Nephron progenitor cell (in vitro differentiated cells): ENCODE measurements at regions not wholly inside any gene's neighbourhood (a gene's known extent, or its start where the extent isn't known, plus 50 kb on each side); places are given as distances from the start of the nearest gene placed in this dataset.

Experiments used
- DNase-seq: peaks from one replicate; pipeline ENCODE4 v3.0.0; 2021
- H3K27ac Mint-ChIP-seq: 2 replicates; pipeline ENCODE4 v1.8.0; 2021; ENCODE audit warnings: mild to moderate bottlenecking, moderate library complexity, mixed read lengths
- H3K27me3 Mint-ChIP-seq: 2 replicates; pipeline ENCODE4 v1.8.0; 2021; ENCODE audit warnings: mild to moderate bottlenecking, low read depth, mixed read lengths; ENCODE audit not compliant: poor library complexity
- H3K36me3 Mint-ChIP-seq: 2 replicates; pipeline ENCODE4 v1.8.0; 2021; ENCODE audit warnings: low read depth, mixed read lengths
- H3K4me1 Mint-ChIP-seq: 2 replicates; pipeline ENCODE4 v1.8.0; 2021; ENCODE audit warnings: mixed read lengths
- H3K4me3 Mint-ChIP-seq: 2 replicates; pipeline ENCODE4 v1.8.0; 2021; ENCODE audit warnings: mild to moderate bottlenecking, moderate library complexity, mixed read lengths
- H3K9me3 Mint-ChIP-seq: 2 replicates; pipeline ENCODE4 v1.8.0; 2021; ENCODE audit warnings: mild to moderate bottlenecking, moderate library complexity, mixed read lengths
- TF ChIP-seq, protein P1 (sequence below): fragments of 200-600 bp; sonication (generic); IDR thresholded peaks from 2 replicates; pipeline ENCODE4 v1.5.0; 2021; ENCODE audit warnings: antibody characterized with exemption

DNA sequence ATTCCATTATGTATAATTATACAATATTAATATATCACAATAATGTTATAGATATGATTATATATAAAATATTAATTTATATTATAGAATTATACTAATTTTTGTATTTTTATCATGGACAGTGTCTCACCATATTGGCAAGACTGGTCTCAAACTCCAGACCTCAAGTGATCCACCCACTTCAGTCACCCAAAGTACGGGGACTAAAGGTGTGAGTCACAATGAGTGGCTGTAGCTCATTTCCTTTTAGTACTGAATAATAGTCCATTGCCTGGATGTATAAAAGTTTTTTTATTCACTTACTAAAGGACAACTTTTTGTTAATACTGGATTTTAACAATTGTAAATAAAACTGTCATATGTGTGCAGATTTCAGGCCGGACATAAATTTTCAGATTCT is 417.6 kb upstream of the LINC00305 start:
- Mint-ChIP-seq H3K27ac (no peak overlapping the region), H3K4me1 (no peaks in the 10 kb centered on the region), H3K36me3 (no peaks in the 10 kb centered on the region), H3K4me3 (no peak overlapping the region), H3K9me3 (peaks cover 29% of the 10 kb centered on the region), H3K27me3 (peaks cover 3% of the 10 kb centered on the region)
- no peak for DNase-seq
- TF ChIP-seq, protein P1, sequence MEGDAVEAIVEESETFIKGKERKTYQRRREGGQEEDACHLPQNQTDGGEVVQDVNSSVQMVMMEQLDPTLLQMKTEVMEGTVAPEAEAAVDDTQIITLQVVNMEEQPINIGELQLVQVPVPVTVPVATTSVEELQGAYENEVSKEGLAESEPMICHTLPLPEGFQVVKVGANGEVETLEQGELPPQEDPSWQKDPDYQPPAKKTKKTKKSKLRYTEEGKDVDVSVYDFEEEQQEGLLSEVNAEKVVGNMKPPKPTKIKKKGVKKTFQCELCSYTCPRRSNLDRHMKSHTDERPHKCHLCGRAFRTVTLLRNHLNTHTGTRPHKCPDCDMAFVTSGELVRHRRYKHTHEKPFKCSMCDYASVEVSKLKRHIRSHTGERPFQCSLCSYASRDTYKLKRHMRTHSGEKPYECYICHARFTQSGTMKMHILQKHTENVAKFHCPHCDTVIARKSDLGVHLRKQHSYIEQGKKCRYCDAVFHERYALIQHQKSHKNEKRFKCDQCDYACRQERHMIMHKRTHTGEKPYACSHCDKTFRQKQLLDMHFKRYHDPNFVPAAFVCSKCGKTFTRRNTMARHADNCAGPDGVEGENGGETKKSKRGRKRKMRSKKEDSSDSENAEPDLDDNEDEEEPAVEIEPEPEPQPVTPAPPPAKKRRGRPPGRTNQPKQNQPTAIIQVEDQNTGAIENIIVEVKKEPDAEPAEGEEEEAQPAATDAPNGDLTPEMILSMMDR, result no peak

DNA sequence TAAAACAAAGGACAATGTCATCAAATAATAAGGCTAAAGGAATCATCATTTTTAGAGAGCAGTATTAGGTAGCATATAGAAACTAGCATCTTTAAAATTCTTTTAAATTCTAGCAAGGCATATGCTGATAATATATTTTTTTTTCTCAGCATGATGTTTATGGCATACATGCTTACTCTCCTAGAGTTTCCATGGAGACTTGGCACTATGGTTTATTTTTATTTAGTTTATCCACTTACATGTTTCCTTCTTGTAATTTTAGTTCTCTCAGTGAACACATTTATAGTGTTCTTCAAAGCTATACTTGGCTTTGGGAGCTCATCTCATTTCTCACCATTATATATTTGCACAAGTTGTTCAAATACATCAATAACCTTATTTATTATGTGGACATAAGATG is 413.8 kb upstream of the LINC00305 start:
- H3K4me3 Mint-ChIP-seq, result no peak overlapping the region
- no peaks in the 10 kb centered on the region for H3K4me1 Mint-ChIP-seq
- no peaks in the 10 kb centered on the region for H3K27me3 Mint-ChIP-seq
- H3K27ac Mint-ChIP-seq, result no peak overlapping the region
- TF ChIP-seq, protein P1, result no peak
- H3K36me3 Mint-ChIP-seq, result no peaks in the 10 kb centered on the region
- H3K9me3 Mint-ChIP-seq, result peaks cover 12% of the 10 kb centered on the region
- no peak for DNase-seq

DNA sequence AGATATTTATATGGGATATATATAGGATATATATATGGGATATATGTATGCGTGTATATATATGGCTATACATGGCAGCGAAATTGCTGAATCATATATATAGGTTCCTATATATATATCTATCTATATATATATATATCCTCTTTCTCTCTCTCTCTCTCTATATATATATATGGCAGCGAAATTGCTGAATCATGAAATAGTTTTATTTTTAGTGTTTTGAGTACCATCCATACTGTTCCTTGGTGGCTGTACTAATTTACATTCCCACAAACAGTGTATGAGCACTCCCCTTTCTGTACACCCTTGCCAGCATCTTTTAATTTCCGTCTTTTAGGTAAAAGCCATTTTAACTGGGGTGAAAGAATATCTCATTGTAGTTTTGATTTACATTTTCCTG is 397.6 kb upstream of the LINC00305 start:
- no peak overlapping the region for H3K4me3 Mint-ChIP-seq
- H3K27me3 Mint-ChIP-seq, result peaks cover 6% of the 10 kb centered on the region
- TF ChIP-seq, protein P1, result no peak
- DNase-seq, result no peak
- H3K4me1 Mint-ChIP-seq, result no peaks in the 10 kb centered on the region
- no peaks in the 10 kb centered on the region for H3K9me3 Mint-ChIP-seq
- no peak overlapping the region for H3K27ac Mint-ChIP-seq
- no peaks in the 10 kb centered on the region for H3K36me3 Mint-ChIP-seq

DNA sequence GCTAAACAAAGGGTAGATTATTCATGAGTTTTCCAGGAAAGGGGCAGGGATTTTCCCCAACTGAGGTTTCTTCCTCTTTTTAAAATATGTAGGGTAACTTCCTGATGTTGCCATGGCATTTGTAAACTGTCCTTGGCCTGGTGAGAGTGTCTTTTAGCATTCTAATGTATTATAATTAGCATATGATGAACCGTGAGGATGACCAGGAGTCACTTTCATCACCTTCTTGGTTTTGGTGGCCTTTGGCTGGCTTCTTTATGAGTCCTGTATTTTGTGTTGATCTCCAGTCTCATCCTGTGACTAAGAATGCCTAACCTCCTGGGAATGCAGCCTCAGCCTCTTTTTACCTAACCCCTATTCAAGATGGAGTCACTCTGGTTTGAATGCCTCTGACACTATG is 391.0 kb upstream of the LINC00305 start:
- H3K36me3 Mint-ChIP-seq, result no peaks in the 10 kb centered on the region
- H3K4me3 Mint-ChIP-seq, result no peak overlapping the region
- no peak overlapping the region for H3K27ac Mint-ChIP-seq
- H3K27me3 Mint-ChIP-seq, result no peaks in the 10 kb centered on the region
- H3K4me1 Mint-ChIP-seq, result no peaks in the 10 kb centered on the region
- TF ChIP-seq, protein P1, result no peak
- DNase-seq, result no peak
- H3K9me3 Mint-ChIP-seq, result peaks cover 1% of the 10 kb centered on the region

DNA sequence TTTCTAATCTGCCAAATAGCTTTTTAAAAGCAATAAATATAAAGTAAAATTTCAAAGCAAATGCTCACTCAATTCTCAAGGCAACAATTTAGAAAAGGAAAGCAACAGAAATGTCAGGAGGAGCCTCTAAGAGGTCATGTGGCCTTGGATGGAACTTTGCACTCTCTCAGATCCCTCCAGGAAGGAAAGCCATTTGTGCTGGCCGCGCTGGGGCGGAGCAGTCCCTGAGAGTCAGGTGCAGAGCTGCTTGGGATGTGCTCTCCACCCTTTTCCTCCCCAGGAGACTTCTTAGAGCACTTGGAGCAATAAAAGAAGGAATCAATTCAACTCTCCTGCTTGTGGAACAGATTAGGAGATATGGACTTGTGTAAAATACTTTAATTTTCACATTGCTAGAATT is 379.8 kb upstream of the LINC00305 start:
- H3K27ac Mint-ChIP-seq, result no peak overlapping the region
- no peaks in the 10 kb centered on the region for H3K36me3 Mint-ChIP-seq
- no peak for DNase-seq
- H3K9me3 Mint-ChIP-seq, result peaks cover 7% of the 10 kb centered on the region
- no peaks in the 10 kb centered on the region for H3K27me3 Mint-ChIP-seq
- TF ChIP-seq, protein P1, result no peak
- no peak overlapping the region for H3K4me3 Mint-ChIP-seq
- no peaks in the 10 kb centered on the region for H3K4me1 Mint-ChIP-seq

DNA sequence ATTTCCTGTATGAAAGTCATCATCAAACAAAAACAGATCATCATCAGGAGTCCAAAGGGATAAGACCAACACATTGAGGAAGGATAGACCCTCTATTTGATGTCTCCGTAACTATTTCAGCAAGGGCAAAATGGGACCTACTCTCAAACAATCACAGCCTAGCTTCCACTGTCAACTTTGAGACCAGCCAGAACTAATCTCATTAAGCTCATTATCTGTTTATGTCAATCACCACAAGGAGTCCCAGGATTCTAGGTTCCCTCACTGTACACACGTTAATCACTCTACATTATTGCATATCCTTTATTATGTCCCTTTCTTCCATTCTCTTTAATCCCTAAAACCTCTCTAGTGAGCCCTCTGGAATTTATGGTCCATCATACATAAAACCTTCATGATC is 370.3 kb upstream of the LINC00305 start:
- Mint-ChIP-seq H3K4me3 (no peak overlapping the region), H3K27me3 (peaks cover 3% of the 10 kb centered on the region), H3K27ac (no peak overlapping the region), H3K9me3 (no peaks in the 10 kb centered on the region), H3K36me3 (no peaks in the 10 kb centered on the region), H3K4me1 (no peaks in the 10 kb centered on the region)
- TF ChIP-seq, protein P1, result no peak
- DNase-seq, result no peak
